Left hindlimb (tissue), 1 donor: ENCODE measurements at regions not wholly inside any gene's neighbourhood (a gene's known extent, or its start where the extent isn't known, plus 50 kb on each side); places are given as distances from the start of the nearest gene placed in this dataset.
"Not testable (repeated sequence)": the region's sequence is repeated elsewhere in the genome, so short reads cannot be mapped to it uniquely, and the experiment has no call there.

Experiments used
- DNase-seq: peaks from one replicate; pipeline ENCODE4 v3.0.0-alpha.2; 2018

DNA sequence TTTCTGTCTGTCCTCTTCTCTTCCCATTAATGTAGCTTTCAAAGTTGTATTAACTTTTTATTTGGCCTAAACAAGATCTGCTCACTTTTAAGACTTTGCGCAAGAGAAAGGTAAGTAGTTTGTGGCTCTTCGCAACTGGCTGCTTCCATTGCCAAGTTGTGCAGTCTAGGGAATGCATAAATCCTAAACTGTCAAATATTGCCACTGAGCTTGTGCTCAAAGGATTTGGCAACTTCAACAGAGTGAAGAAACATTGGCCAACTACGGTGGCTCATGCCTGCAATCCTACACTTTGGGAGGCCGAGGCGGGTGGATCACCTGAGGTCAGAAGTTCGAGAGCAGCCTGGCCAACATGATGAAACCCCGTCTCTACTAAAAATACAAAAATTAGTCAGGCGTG, 826.4 kb downstream of the EPHA4 start:
- DNase-seq: no peak

DNA sequence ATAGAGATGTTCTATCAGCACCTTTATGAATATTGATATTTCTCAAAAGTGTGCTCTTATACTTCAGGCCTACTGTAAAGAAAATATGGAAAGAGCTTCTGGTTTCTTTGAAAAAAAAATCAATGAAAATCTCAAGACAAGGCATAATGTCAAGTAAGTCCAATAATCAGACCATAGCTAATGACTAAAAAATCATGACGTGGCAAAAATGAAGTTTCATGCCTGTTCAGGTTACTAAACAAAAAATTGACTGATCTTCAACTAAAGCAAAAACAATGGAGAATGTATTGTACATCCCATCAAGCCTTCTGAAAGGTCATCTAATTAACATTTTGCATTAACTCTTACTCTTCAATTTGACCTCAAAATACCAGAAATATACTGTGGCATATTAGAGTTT, 824.4 kb downstream of the EPHA4 start:
- DNase-seq: no peak

DNA sequence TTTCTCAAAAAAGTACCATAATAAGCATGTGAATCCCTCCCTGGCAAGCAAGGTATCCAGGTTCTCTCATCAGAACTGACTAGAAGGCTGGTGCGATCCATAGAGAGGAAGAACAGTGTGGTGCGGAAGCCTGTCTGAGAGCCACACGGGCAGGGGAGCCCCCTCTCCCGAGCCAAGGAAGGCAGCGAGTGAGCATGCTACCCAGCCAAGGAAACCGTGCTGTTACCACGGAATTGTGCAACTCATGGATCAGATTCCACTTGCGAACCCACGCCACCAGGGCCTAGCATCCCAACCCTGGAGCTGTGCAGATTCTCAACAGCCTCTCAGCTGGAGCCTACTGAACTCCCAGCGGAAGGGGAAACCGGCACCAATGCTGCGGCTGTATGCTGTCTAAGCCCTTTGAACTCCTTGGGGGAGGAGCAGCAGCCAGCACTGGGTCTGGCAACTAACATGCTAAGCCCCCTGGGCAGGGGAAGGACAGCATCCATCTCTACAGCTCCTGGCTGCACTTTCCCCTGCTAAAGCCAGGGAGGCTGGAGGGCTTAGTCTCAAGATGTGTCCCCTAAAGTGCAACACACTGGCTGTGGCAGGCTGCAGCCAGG, 823.1 kb downstream of the EPHA4 start:
- DNase-seq: no peak

DNA sequence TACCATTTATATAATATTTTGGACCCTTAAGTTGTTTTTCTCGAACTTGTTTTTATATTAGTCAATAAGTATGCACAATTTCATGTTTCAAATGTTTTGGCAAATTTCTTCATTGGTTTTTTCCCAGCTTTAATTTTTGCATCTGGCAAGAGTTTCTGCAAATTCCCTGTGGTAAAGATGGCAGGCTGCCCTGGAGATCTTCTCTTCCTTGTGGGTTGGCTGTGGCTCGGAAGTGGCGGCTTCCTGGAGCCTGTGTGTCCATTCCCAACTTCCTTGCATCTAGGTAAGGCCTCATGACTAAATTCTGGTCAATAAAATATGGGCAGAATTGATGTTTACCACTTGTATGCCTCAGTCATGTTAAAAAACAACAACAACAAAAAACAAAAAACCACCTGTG, 818.6 kb downstream of the EPHA4 start:
- DNase-seq: no peak

DNA sequence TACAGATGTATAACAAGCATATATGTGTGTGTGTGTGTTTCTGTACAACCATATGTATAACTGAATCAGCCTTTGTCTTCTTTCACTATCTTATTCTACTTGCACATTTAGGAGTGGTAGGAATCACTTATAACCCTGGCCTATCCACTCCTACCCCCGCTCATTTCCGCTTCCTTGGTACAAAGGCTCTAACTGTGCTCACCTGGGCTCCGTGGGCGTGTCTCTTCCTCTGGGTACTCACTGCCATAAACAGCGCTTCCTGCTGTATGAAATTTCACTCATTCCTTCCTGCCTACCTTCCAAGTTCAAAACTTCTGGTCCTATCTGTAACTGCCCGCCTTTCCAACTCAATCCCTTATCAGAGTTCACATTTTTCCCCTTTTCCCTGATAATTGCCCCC, 815.5 kb downstream of the EPHA4 start:
- no peak for DNase-seq

DNA sequence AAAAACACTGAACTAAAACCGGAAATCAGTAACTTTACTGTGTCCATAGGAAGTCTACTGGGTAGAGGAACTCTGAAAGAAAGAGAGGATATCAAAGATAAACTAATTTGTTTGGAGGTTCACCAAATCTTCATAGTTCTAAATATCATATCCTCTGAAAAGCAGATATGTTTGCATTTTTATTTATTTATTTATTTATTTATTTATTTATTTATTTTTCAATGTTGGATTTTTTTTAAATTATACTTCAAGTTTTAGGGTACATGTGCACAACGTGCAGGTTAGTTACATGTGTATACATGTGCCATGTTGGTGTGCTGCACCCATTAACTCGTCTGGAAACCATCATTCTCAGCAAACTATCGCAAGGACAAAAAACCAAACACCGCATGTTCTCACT, 813.7 kb downstream of the EPHA4 start:
- DNase-seq: not testable (repeated sequence)

DNA sequence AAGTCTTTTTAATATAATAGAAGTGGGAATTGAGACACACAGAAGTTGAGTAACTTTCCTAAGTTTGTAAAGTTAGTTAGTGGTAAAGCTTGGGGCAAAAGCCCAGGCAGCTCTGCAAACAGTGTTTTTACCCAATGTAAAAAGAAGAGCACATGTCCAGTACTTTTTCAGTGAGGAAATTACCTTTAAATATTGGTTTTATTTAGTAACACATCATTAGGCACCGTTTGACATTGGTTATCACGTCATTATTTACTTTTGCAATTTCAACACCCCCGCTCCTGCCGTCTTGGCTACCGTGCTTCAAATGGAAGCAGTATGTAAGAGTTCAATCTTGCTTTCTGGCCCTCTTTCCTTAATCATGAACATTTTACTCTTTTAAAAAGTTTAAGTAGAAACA, 807.9 kb downstream of the EPHA4 start:
- no peak for DNase-seq

DNA sequence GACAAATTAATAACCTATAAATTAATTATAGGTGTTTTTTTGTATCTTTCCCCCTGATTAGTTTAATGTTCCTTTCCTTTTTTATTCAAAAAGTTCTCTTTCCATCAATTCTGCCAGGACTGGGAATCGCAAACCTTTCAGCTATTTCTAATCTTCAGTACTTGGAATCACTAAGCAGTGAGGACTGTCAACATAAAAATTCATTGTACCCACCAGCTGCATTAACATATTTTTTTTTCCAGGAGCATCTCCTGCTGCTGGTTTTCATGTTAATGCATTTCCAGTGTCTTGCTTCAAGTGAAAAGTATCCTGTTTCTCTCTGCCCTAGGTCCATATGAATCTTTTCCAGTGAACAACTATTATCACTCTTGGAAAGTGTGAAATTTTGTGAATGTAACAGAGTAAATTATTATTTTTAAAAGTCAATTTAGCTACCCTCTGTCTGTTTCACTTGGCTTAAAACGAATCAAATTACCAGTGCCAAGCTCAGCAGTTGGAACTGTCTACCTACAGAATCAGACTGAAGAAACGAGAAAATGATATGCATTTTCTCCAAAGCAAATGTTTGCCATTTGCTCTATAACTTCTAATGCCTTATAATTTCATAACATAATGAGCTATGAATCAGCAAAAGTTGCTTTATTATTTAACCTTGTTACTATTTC, 804.4 kb downstream of the EPHA4 start:
- DNase-seq: no peak

DNA sequence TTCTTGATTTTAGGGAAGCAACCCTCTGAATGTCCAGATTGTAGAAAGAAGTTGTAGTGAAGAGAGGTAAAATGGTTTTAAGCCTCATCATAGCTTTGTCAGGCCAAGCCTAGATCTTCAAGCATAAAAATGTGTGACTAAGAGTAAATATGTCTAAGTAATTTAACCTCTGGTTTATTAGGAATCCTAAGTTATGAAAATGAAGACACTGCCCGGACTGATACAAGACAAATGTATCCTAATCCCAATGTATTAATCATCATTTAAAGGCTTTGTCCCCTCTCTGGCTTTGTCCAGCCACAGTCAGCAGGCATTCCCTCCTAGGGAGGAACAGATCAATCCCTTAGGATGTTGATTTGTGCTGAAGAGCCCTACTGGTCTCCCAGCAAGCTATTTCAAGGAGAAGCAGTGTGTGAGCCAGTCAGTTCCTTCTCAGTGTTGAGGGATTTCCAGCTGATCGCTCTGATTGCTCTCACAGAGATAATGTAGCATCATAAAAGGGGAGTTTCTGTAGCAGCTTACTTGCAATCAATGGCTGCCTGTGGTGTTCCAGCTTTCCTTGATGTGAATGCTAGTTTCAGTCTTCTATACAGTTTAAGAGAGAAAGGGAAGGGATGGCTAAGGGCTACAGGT, 796.1 kb downstream of the EPHA4 start:
- no peak for DNase-seq

DNA sequence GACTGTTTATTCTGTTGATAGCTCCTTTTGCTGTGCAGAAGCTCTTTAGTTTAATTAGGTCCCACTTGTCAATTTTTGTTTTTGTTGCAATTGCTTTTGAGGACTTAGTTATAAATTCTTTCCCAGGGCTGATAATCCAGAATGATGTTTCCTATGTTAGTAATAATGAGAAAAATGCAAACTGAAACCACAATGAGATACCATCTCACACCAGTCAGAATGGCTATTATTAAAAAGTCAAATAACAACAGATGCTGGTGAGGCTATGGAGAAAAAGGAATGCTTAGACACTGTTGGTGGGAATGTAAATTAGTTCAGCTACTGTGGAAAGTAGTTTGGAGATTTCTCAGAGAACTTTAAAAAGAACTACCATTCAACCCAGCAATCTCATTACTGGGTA, 793.0 kb downstream of the EPHA4 start:
- not testable (repeated sequence) for DNase-seq

DNA sequence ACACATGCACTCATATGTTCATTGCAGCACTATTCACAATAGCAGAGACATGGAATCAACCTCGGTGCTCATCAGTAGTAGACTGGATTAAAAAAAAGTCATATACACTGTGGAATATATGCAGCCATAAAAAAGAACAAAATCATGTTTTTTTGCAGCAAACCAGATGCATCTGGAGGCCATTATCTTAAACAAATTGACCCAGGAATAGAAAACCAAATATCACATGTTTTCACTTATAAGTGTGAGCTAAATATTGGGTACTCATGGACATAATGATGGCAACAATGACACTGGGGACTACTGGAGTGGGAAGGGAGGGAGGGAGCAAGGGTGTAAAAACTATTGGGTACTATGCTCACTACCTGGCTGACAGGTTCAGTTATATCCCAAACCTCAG, 792.6 kb downstream of the EPHA4 start:
- no peak for DNase-seq

DNA sequence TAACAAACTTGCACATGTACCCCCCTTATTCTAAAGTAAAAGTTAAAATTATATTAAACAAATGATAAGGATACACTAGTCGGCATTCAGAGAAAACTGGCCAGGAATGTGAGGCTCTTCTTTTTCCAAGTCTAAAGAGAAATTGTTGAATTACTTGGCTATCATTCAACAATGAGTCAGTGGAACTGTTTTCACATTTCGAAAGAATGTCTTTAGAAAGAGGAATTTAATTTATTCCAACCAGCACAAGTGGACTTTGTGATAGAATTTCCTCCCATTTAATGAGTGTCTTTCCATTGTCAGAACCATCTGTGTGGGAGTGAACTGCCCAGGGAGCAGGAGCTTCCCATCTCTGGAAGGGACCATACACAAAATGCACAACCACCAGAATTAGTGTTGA, 792.2 kb downstream of the EPHA4 start:
- DNase-seq: no peak

DNA sequence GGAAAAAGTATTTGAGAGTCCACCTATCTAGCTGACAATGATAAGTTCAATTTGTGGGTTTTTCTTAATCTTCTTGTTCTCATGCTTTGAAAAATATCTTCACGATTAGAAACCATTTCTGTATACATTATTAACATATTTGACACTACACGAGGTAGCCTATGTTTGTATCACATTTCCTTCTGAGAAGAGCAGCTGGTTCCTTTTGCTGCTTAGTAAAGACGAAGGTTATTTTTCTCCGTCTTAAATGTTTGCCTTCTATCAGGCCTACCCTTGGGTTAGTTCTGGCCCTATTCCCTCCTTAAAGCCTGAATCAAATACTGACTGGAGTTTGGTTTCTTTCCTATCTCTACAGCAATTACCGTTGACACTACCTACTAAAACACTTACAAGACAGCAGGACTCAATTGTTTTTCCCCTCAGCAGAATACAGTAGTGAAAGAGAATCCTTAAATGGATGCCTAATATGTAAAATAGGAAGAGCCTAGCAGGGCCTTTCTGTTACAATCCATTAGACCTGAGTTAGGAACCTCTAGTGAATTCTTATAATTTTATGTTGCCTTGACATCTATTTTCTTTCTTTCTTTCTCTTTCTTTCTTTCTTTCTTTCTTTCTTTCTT, 790.4 kb downstream of the EPHA4 start:
- DNase-seq: no peak

DNA sequence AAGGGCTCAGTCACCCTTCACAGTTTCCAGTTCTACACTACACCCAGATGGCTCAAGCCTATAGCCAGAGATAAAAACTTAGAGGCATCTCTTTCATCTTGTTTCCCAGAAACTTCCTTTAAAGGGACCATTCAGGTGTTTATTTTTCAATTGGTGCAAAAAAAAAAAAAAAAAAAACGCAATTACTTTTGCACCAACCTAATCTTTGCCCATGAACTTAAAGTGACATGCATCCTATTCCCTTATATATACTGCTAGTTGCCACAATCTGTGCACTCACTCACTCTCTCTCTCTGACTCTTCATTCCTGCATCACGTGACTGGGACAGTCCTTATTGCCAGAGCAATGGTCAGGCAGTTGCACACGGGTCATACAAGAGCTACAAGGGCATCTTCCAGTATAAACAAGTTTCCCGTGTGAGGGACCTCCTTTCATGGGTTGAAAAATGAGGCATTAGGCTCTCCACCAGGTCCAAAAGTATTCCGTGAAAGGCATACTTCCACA, 789.4 kb downstream of the EPHA4 start:
- DNase-seq: no peak

DNA sequence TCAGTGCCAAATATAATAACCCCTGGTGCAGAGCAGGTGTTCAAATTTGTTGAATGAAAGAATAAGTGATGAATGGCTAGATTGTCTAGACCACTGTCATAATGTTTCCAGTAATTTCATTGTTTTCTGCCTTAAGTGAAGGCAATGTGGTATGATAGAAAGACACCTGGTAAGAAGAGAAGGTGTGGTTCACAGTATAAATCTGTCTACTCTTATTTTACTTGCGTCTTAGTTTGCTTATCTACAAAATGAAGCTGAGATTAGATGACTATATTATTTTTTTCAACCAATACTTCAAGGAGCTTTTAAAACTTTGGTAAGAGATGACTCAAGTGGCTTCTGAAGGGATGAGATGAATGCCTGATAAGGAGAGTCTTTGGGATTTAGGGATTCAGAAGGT, 788.4 kb downstream of the EPHA4 start:
- no peak for DNase-seq

DNA sequence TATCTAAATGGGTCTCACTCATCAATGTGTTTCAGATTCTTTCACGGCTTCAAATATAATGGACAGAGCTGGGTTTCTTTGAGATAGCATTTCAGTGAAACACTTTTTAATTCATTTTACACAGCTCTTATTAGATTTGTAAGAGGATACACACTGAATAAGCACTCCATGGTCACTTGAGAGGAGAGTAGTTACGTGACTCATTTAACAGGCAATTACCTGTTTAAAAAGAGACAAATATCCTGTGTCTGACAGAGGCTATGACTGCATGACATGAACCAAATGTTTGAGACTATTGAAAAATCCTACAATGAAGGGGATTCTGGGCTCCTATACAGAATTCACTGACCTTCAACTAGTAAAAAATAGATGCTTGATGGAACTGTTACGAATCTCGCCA, 786.9 kb downstream of the EPHA4 start:
- no peak for DNase-seq

DNA sequence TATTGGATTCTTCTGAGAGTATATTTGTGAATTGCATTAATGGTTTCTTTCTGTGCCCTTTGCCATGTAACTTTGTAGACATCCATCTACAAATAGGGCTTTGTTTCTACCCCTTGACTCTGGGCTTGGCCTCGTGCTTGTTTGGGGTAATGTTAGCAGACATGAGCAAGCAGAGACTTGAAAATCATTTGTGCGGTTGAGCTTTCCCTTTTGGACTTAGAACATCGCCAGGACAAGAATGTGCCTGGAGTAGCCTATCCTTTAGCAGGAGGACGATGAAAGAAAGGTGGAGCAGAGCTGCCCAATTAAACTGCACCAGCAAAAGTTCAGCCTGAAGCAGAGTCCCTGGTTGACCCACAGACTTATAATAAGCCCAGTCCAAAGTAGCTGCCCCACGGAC, 785.9 kb downstream of the EPHA4 start:
- no peak for DNase-seq

DNA sequence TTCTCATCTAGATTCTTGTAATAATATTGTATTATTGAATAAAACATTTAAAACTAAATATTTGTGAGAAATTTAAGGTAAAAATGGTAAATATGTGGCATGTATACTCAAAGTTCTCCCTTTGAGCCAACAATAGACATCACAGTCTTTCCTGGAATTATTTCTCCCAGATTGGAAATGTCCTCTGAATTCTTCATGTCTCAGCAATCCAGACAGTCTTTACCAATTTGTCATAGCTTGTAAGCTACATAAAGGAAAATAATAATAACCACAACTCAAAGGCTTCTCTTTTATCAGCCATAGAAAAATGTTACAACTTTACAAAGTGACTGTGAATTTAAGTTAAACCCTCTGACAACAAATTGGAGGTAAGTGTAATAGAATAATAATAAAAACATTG, 784.9 kb downstream of the EPHA4 start:
- no peak for DNase-seq

DNA sequence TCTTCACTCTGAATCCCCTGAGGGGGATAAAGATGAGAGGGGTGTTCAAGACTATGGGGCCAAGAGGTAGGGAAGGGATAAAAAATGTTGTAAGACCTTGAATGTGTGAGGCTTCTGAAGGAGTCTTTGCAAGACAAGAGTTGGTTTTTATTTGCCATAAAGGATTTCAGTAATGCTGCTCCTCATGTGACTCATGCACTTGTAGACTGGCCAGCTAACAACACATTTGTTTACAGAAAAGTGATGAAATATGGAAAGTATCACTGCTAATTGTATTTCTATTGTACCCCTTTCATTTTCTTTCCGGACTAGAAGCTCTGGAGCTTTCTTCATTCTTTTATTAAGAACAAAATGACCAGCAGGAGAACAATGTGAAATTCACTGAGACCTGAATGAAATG, 782.1 kb downstream of the EPHA4 start:
- DNase-seq: no peak

DNA sequence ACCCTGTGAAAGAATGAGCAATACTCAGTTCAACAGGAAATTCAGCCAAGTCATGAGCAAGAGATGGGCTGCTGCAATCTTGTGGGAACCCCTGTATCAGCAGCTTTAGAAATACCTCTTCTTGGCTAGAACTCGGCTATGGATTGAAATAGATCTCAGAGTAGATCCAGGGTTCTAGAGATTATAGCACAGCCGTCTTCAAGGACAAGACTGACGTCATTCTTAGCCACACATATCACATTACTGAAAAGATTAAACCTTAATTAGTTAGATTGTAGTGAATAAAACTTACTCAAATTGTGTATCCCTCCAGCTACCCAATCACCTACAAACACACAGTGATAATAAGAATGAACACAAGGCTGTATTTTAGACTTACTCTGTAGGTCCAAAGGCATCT, 776.4 kb downstream of the EPHA4 start:
- no peak for DNase-seq

DNA sequence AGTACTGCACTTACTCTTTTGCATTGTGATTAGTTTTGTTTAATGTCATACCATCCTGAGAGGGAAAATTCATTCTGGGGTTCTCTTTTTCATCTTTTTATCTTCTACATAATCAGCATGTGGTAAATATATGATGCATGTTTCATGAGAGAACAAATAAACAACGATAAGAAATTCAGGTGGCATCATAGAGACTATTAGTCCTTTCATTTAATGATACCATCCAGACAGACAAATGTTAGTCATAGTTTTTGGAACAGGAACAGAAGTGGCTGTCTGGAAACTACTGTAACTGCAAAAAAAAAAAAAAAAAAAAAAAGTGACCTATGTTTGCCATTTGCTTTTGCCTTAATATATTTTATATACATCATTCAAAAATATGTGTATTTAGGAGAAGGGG, 761.0 kb downstream of the EPHA4 start:
- no peak for DNase-seq

DNA sequence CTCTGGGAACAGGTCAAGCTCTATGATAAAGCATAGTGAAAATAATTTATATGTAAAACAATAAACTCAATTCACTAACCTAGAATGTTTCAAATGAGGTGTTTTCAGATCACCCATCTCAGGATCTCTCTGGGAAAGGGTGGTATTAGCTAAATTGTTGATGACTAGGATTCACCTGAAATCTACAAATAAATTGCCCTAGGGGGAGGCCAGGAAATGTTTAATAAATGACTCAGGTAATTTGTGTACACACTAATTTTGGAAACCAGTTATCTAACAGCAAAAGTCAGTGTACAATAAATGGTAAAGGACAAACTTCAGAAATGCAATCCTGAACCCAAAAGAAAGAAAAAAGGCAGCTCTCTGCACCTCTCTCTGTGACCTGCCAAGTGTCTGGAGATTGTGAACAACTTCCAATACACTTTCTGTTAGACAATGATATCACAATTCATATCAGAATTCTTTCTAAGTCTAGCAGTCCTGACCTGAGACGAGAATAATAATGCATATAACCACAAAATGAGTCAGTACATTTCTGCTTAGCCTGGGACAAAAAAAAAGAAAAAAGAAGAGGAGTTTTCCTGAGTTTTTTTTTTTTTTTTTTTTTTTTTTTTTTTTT, 760.0 kb downstream of the EPHA4 start:
- no peak for DNase-seq

DNA sequence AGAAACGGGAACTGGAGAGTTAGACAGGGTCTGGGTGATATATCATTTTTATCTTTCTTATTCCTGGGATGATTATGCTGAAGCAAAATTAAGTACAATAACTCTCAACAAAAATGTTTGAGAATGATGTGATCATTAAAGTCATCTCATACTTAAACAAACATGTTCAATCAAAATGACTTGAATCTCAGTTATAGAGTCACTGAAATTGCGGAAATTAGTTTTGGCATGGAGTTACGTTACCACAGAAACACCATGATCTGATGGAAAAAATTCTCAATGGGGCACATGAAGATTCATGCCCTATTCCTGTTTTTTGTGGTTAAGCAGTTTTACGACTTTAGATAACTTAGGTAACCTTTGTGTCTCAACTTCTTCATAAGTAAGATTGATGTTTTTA, 757.7 kb downstream of the EPHA4 start:
- DNase-seq: no peak

DNA sequence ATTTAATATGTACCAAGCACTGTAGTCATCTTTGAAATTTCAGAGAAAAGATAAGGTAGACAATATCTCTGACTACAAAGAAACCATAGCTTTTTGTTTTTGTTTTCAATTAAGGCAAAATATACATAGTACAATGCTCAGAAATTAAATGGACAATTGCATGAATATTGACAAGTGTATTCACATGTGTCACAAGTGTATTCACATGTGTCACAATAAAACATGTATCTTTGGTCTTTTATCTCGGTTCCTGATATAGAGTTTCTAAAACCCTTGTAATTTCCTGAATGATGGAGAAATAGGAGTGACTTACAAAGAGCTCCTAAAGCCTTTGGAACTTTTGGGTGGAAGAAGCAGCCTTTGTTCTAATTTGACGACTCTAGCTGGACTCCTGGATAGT, 756.4 kb downstream of the EPHA4 start:
- no peak for DNase-seq
